ENCODE measurements at regions not wholly inside any gene's neighbourhood (a gene's known extent, or its start where the extent isn't known, plus 50 kb on each side); places are given as distances from the start of the nearest gene placed in this dataset.

- no peaks in the 10 kb centered on the region for H3K4me1 ChIP-seq (ENCODE audit: insufficient read depth, poor library complexity, severe bottlenecking)
- no peak overlapping the region for H3K27ac ChIP-seq (ENCODE audit: poor library complexity, severe bottlenecking)
- no peaks in the 10 kb centered on the region for H3K27me3 ChIP-seq (ENCODE audit: insufficient read depth, poor library complexity, severe bottlenecking)
- no peaks in the 10 kb centered on the region for H3K9me3 ChIP-seq (ENCODE audit: severe bottlenecking)
- ATAC-seq (ENCODE audit: low read depth) (no peak), DNase-seq (ENCODE audit: low spot score) (no peak)
- no peak for TF ChIP-seq CTCF (IDR thresholded peaks at IDR 0.05; ENCODE audit: poor library complexity, severe bottlenecking)
- no peaks in the 10 kb centered on the region for H3K36me3 ChIP-seq (ENCODE audit: low read depth)
- no peak overlapping the region for H3K4me3 ChIP-seq (ENCODE audit: severe bottlenecking)
Measured at GRCh38 chr3:187975561-187976364, 178.2 kb upstream of the LPP start.

- Histone ChIP-seq H3K36me3 (ENCODE audit: low read depth) (no peaks in the 10 kb centered on the region), H3K27ac (ENCODE audit: poor library complexity, severe bottlenecking) (no peak overlapping the region), H3K9me3 (ENCODE audit: severe bottlenecking) (no peaks in the 10 kb centered on the region), H3K27me3 (ENCODE audit: insufficient read depth, poor library complexity, severe bottlenecking) (no peaks in the 10 kb centered on the region), H3K4me1 (ENCODE audit: insufficient read depth, poor library complexity, severe bottlenecking) (no peaks in the 10 kb centered on the region), H3K4me3 (ENCODE audit: severe bottlenecking) (no peak overlapping the region)
- ATAC-seq (ENCODE audit: low read depth) (no peak), DNase-seq (ENCODE audit: low spot score) (no peak)
- no peak for TF ChIP-seq CTCF (IDR thresholded peaks at IDR 0.05; ENCODE audit: poor library complexity, severe bottlenecking)
Measured at GRCh38 chr3:187976365-187976900, 177.5 kb upstream of the LPP start.

- Histone ChIP-seq H3K27me3 (ENCODE audit: insufficient read depth, poor library complexity, severe bottlenecking) (no peaks in the 10 kb centered on the region), H3K4me1 (ENCODE audit: insufficient read depth, poor library complexity, severe bottlenecking) (no peaks in the 10 kb centered on the region), H3K27ac (ENCODE audit: poor library complexity, severe bottlenecking) (no peak overlapping the region), H3K4me3 (ENCODE audit: severe bottlenecking) (no peak overlapping the region), H3K9me3 (ENCODE audit: severe bottlenecking) (no peaks in the 10 kb centered on the region), H3K36me3 (ENCODE audit: low read depth) (no peaks in the 10 kb centered on the region)
- TF ChIP-seq CTCF (IDR thresholded peaks at IDR 0.05; ENCODE audit: poor library complexity, severe bottlenecking), result no peak
- DNase-seq (ENCODE audit: low spot score) (no peak), ATAC-seq (ENCODE audit: low read depth) (no peak)
Measured at GRCh38 chr3:187977659-187978058, 176.3 kb upstream of the LPP start.

- no peak overlapping the region for H3K27ac ChIP-seq (ENCODE audit: poor library complexity, severe bottlenecking)
- no peaks in the 10 kb centered on the region for H3K36me3 ChIP-seq (ENCODE audit: low read depth)
- ATAC-seq (ENCODE audit: low read depth) (no peak), DNase-seq (ENCODE audit: low spot score) (no peak)
- no peaks in the 10 kb centered on the region for H3K9me3 ChIP-seq (ENCODE audit: severe bottlenecking)
- TF ChIP-seq CTCF (IDR thresholded peaks at IDR 0.05; ENCODE audit: poor library complexity, severe bottlenecking), result no peak
- no peaks in the 10 kb centered on the region for H3K27me3 ChIP-seq (ENCODE audit: insufficient read depth, poor library complexity, severe bottlenecking)
- H3K4me1 ChIP-seq (ENCODE audit: insufficient read depth, poor library complexity, severe bottlenecking), result no peaks in the 10 kb centered on the region
- no peak overlapping the region for H3K4me3 ChIP-seq (ENCODE audit: severe bottlenecking)
Measured at GRCh38 chr3:187978433-187979011, 175.4 kb upstream of the LPP start.

GRCh38 chr3:187979564-187979963 lies 174.4 kb upstream of the LPP start:
- DNase-seq (ENCODE audit: low spot score), result no peak
- Histone ChIP-seq H3K27me3 (ENCODE audit: insufficient read depth, poor library complexity, severe bottlenecking) (no peaks in the 10 kb centered on the region), H3K4me1 (ENCODE audit: insufficient read depth, poor library complexity, severe bottlenecking) (no peaks in the 10 kb centered on the region), H3K36me3 (ENCODE audit: low read depth) (no peaks in the 10 kb centered on the region), H3K27ac (ENCODE audit: poor library complexity, severe bottlenecking) (no peak overlapping the region), H3K9me3 (ENCODE audit: severe bottlenecking) (no peaks in the 10 kb centered on the region), H3K4me3 (ENCODE audit: severe bottlenecking) (no peak overlapping the region)
- TF ChIP-seq CTCF (IDR thresholded peaks at IDR 0.05; ENCODE audit: poor library complexity, severe bottlenecking), result no peak
- no peak for ATAC-seq (ENCODE audit: low read depth)

Measured in RWPE2 (cell line).